NCI-H2029 treated with DMSO at 0.1 percent for 48 hours (cell line): ENCODE measurements at regions not wholly inside any gene's neighbourhood (a gene's known extent, or its start where the extent isn't known, plus 50 kb on each side); places are given as distances from the start of the nearest gene placed in this dataset.

Experiments used
- DNase-seq: peaks from one replicate; lab custom pipeline; 2025; lab: John Stamatoyannopoulos, UW

GRCh38 chr6:22940581-22941290 lies 371.4 kb downstream of the HDGFL1 start:
- no peak for DNase-seq

- no peak for DNase-seq
These were observed 373.0 kb downstream of the HDGFL1 start for GRCh38 chr6:22942403-22942802.

- DNase-seq = no peak
These were observed 374.0 kb downstream of the HDGFL1 start for GRCh38 chr6:22943327-22943726.

GRCh38 chr6:22949967-22950366 lies 380.6 kb downstream of the HDGFL1 start:
- DNase-seq = no peak

- no peak for DNase-seq
These were observed 382.7 kb downstream of the HDGFL1 start for GRCh38 chr6:22952097-22952496.

GRCh38 chr6:22954749-22955385 lies 385.5 kb downstream of the HDGFL1 start:
- DNase-seq = peak; percentile 72

- no peak for DNase-seq
These were observed 386.8 kb downstream of the HDGFL1 start for GRCh38 chr6:22956029-22956681.

GRCh38 chr6:22958677-22959076 lies 389.3 kb downstream of the HDGFL1 start:
- DNase-seq = no peak

GRCh38 chr6:22959571-22959970 lies 390.2 kb downstream of the HDGFL1 start:
- DNase-seq = no peak

GRCh38 chr6:22964334-22964733 lies 395.0 kb downstream of the HDGFL1 start:
- DNase-seq = no peak

GRCh38 chr6:22965889-22966288 lies 396.5 kb downstream of the HDGFL1 start:
- DNase-seq = no peak

- no peak for DNase-seq
These were observed 397.5 kb downstream of the HDGFL1 start for GRCh38 chr6:22966691-22967422.

GRCh38 chr6:22970004-22970403 lies 400.6 kb downstream of the HDGFL1 start:
- DNase-seq = no peak

GRCh38 chr6:22972771-22973170 lies 403.4 kb downstream of the HDGFL1 start:
- no peak for DNase-seq

- DNase-seq = no peak
These were observed 405.7 kb downstream of the HDGFL1 start for GRCh38 chr6:22975079-22975478.

GRCh38 chr6:22980446-22980845 lies 411.1 kb downstream of the HDGFL1 start:
- no peak for DNase-seq

GRCh38 chr6:23002044-23002619 lies 432.8 kb downstream of the HDGFL1 start:
- no peak for DNase-seq

GRCh38 chr6:23003671-23004467 lies 434.5 kb downstream of the HDGFL1 start:
- no peak for DNase-seq

- no peak for DNase-seq
These were observed 437.3 kb downstream of the HDGFL1 start for GRCh38 chr6:23006656-23007055.

GRCh38 chr6:23011615-23012014 lies 442.2 kb downstream of the HDGFL1 start:
- DNase-seq = no peak

- no peak for DNase-seq
These were observed 444.4 kb downstream of the HDGFL1 start for GRCh38 chr6:23013776-23014175.
